ENCODE measurements at regions not wholly inside any gene's neighbourhood (a gene's known extent, or its start where the extent isn't known, plus 50 kb on each side); places are given as distances from the start of the nearest gene placed in this dataset.
A peak's percentile ranks its signal among the peaks of the same experiment; 100 is the strongest.

DNA sequence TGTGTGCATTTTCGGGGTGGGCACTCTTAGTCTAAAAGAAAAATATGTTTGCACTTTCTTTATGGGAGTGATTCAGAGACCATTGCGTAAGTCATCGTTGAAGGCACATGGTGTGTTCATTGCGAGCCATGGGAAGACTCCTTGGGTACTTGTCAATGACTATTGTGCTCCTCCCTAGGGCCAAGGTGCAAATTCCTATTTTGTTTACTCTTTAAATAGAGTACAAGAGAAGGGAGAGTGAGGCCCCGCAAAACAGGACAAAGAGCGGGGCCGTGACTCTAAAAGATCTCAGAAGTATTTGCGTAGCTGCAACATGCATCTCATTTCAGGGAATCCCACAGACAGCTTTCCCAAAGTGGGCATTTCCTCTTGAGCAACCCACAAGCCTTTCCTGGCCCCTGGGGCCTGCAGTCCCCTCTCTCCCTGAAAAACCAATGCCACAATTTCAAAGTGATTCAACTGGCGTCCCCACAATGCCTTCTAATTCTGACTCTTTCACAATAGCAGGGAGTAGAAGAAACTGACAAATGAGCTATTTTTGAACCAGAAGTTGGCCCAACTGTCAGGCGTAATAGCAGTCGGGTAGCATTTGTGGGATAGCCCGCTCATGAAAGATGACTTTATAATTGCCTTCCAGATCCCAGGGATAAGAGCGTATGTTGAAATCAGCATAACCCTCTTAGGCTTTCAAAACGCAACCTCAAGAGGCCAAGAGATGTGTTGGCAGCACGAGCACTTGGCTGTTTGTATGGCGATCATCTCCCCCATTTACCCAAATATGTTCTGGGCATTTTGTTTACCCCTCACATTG is 277.9 kb upstream of the BMP2 start (continued):
- TF ChIP-seq, protein P1, sequence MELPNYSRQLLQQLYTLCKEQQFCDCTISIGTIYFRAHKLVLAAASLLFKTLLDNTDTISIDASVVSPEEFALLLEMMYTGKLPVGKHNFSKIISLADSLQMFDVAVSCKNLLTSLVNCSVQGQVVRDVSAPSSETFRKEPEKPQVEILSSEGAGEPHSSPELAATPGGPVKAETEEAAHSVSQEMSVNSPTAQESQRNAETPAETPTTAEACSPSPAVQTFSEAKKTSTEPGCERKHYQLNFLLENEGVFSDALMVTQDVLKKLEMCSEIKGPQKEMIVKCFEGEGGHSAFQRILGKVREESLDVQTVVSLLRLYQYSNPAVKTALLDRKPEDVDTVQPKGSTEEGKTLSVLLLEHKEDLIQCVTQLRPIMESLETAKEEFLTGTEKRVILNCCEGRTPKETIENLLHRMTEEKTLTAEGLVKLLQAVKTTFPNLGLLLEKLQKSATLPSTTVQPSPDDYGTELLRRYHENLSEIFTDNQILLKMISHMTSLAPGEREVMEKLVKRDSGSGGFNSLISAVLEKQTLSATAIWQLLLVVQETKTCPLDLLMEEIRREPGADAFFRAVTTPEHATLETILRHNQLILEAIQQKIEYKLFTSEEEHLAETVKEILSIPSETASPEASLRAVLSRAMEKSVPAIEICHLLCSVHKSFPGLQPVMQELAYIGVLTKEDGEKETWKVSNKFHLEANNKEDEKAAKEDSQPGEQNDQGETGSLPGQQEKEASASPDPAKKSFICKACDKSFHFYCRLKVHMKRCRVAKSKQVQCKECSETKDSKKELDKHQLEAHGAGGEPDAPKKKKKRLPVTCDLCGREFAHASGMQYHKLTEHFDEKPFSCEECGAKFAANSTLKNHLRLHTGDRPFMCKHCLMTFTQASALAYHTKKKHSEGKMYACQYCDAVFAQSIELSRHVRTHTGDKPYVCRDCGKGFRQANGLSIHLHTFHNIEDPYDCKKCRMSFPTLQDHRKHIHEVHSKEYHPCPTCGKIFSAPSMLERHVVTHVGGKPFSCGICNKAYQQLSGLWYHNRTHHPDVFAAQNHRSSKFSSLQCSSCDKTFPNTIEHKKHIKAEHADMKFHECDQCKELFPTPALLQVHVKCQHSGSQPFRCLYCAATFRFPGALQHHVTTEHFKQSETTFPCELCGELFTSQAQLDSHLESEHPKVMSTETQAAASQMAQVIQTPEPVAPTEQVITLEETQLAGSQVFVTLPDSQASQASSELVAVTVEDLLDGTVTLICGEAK (IDR thresholded peaks at IDR 0.05) = no peak
- TF ChIP-seq, protein P1 (CRISPR knock-in tag; IDR thresholded peaks at IDR 0.05) = no peak
- no peak for TF ChIP-seq ZNF225 (CRISPR knock-in tag; IDR thresholded peaks at IDR 0.05)
- TF ChIP-seq ZNF354B (CRISPR knock-in tag; IDR thresholded peaks at IDR 0.05) = no peak
- TF ChIP-seq, protein P2, sequence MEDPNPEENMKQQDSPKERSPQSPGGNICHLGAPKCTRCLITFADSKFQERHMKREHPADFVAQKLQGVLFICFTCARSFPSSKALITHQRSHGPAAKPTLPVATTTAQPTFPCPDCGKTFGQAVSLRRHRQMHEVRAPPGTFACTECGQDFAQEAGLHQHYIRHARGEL (CRISPR knock-in tag; IDR thresholded peaks at IDR 0.05) = no peak
- no peak for TF ChIP-seq ZNF776 (CRISPR knock-in tag; IDR thresholded peaks at IDR 0.05)
- TF ChIP-seq BCL6 (CRISPR knock-in tag; IDR thresholded peaks at IDR 0.05) = peak; percentile 43; the same call in 1 of the 2 replicates
- TF ChIP-seq, protein P3, sequence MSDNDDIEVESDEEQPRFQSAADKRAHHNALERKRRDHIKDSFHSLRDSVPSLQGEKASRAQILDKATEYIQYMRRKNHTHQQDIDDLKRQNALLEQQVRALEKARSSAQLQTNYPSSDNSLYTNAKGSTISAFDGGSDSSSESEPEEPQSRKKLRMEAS (IDR thresholded peaks at IDR 0.05) = peak; percentile 69
- TF ChIP-seq ZNF615 (CRISPR knock-in tag; IDR thresholded peaks at IDR 0.05; ENCODE audit: borderline replicate concordance) = no peak
- no peak for TF ChIP-seq ZBTB3 (CRISPR knock-in tag; IDR thresholded peaks at IDR 0.05; ENCODE audit: borderline replicate concordance, low read depth)
- no peak for TF ChIP-seq MYC (CRISPR knock-in tag; IDR thresholded peaks at IDR 0.05; ENCODE audit: borderline replicate concordance)
- TF ChIP-seq KAT7 (CRISPR knock-in tag; IDR thresholded peaks at IDR 0.05; ENCODE audit: borderline replicate concordance) = no peak
- TF ChIP-seq ELF4 (CRISPR knock-in tag; IDR thresholded peaks at IDR 0.05; ENCODE audit: borderline replicate concordance) = no peak
- no peak for TF ChIP-seq BRCA1 (CRISPR knock-in tag; IDR thresholded peaks at IDR 0.05)
- TF ChIP-seq NFE2 (CRISPR knock-in tag; IDR thresholded peaks at IDR 0.05) = no peak
- TF ChIP-seq ZNF713 (CRISPR knock-in tag; IDR thresholded peaks at IDR 0.05) = no peak
- TF ChIP-seq, protein P4, sequence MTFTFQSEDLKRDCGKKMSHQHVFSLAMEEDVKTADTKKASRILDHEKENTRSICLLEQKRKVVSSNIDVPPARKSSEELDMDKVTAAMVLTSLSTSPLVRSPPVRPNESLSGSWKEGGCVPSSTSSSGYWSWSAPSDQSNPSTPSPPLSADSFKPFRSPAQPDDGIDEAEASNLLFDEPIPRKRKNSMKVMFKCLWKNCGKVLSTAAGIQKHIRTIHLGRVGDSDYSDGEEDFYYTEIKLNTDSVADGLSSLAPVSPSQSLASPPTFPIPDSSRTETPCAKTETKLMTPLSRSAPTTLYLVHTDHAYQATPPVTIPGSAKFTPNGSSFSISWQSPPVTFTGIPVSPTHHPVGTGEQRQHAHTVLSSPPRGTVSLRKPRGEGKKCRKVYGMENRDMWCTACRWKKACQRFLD (CRISPR knock-in tag; IDR thresholded peaks at IDR 0.05; ENCODE audit: borderline replicate concordance) = no peak
- TF ChIP-seq ZFP36L2 (CRISPR knock-in tag; IDR thresholded peaks at IDR 0.05) = no peak
- TF ChIP-seq NFIC (IDR thresholded peaks at IDR 0.05; ENCODE audit: low read length) = no peak
- no peak for TF ChIP-seq CCDC6 (CRISPR knock-in tag; IDR thresholded peaks at IDR 0.05)
